ENCODE measurements at regions not wholly inside any gene's neighbourhood (a gene's known extent, or its start where the extent isn't known, plus 50 kb on each side); places are given as distances from the start of the nearest gene placed in this dataset.

DNA sequence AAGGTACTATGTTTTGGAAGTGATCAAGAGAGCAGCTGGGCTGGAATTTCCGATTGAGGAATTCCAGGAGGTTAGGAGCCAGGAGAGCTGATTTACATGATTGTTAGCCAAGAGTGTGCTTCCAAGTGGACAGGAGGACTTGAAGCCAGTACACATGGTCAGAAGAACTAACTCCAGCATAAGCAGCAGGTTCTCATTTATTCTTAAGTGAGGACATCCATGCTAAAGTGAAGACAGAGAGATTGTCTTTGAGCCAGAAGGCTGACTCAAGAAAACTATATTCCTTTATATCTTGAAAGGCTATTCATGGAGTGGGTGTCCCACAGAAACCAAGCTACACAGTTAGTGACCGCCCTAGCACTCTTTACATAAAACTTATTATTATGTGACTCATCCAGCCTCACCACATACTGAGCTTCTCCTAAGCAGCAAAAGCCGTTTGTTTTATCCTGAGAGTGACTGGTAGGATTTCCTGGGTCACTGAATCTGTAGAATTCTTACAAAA, 56.7 kb upstream of the SEMA3A start:
- H3K4me1 ChIP-seq (ENCODE audit: insufficient read depth) = no peaks in the 10 kb centered on the region
- H3K9me3 ChIP-seq (ENCODE audit: low read depth) = no peaks in the 10 kb centered on the region
- no peaks in the 10 kb centered on the region for H4K20me1 ChIP-seq (ENCODE audit: insufficient read depth, poor library complexity, severe bottlenecking)
- no peaks in the 10 kb centered on the region for H3K79me2 ChIP-seq
- H3K9me2 ChIP-seq (replicated peaks; ENCODE audit: insufficient read depth) = no peaks in the 10 kb centered on the region
- no peak overlapping the region for H3K4me3 ChIP-seq
- TF ChIP-seq EZH2phosphoT487 (IDR thresholded peaks at IDR 0.05; ENCODE audit: low read depth, severe bottlenecking, unreplicated experiment) = no peak
- TF ChIP-seq, protein P1, sequence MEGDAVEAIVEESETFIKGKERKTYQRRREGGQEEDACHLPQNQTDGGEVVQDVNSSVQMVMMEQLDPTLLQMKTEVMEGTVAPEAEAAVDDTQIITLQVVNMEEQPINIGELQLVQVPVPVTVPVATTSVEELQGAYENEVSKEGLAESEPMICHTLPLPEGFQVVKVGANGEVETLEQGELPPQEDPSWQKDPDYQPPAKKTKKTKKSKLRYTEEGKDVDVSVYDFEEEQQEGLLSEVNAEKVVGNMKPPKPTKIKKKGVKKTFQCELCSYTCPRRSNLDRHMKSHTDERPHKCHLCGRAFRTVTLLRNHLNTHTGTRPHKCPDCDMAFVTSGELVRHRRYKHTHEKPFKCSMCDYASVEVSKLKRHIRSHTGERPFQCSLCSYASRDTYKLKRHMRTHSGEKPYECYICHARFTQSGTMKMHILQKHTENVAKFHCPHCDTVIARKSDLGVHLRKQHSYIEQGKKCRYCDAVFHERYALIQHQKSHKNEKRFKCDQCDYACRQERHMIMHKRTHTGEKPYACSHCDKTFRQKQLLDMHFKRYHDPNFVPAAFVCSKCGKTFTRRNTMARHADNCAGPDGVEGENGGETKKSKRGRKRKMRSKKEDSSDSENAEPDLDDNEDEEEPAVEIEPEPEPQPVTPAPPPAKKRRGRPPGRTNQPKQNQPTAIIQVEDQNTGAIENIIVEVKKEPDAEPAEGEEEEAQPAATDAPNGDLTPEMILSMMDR (IDR thresholded peaks at IDR 0.05; ENCODE audit: poor library complexity) = no peak
- no peak for TF ChIP-seq EZH2 (IDR thresholded peaks at IDR 0.05; ENCODE audit: borderline replicate concordance)
- no peak overlapping the region for H3K4me2 ChIP-seq
- H3K27me3 ChIP-seq = no peaks in the 10 kb centered on the region
- H3K36me3 ChIP-seq (replicated peaks; ENCODE audit: insufficient read depth, low read depth) = no peaks in the 10 kb centered on the region
- no peak for DNase-seq (ENCODE audit: low spot score)
- H2AFZ ChIP-seq = no peak overlapping the region
- 74% methylated on average over 3 of the region's 3 CpGs for WGBS (ENCODE audit: low lambda C conversion rate, missing lambda C conversion rate)
- no peak overlapping the region for H3K27ac ChIP-seq

DNA sequence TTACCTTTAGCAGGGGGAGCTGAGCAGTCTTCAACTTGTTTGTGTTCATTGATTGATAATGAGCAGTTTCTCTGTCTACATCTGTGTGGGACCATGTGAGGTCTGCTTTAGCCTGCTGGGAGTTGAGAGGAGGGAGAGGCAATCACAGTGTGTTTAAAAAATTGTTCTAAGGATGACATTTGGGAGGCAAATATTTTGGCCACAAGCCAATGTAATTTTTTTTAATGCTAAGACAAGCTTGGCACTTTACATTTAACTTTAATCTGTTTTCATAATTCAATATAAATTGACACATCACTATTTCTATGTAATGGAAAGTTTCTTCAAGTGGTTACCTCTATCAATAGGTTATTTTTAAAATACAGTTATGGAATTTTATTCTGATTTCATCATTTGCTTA, 55.9 kb upstream of the SEMA3A start:
- H3K36me3 ChIP-seq (replicated peaks; ENCODE audit: insufficient read depth, low read depth) = no peaks in the 10 kb centered on the region
- TF ChIP-seq, protein P1 (IDR thresholded peaks at IDR 0.05; ENCODE audit: poor library complexity) = no peak
- TF ChIP-seq EZH2 (IDR thresholded peaks at IDR 0.05; ENCODE audit: borderline replicate concordance) (no peak), EZH2phosphoT487 (IDR thresholded peaks at IDR 0.05; ENCODE audit: low read depth, severe bottlenecking, unreplicated experiment) (no peak)
- H4K20me1 ChIP-seq (ENCODE audit: insufficient read depth, poor library complexity, severe bottlenecking) = no peaks in the 10 kb centered on the region
- no peak overlapping the region for H3K4me2 ChIP-seq
- no peaks in the 10 kb centered on the region for H3K79me2 ChIP-seq
- H3K4me1 ChIP-seq (ENCODE audit: insufficient read depth) = no peaks in the 10 kb centered on the region
- no peaks in the 10 kb centered on the region for H3K9me3 ChIP-seq (ENCODE audit: low read depth)
- no peaks in the 10 kb centered on the region for H3K27me3 ChIP-seq
- DNase-seq (ENCODE audit: low spot score) = no peak
- H3K9me2 ChIP-seq (replicated peaks; ENCODE audit: insufficient read depth) = no peaks in the 10 kb centered on the region
- H2AFZ ChIP-seq = no peak overlapping the region
- no peak overlapping the region for H3K4me3 ChIP-seq
- H3K27ac ChIP-seq = no peak overlapping the region

DNA sequence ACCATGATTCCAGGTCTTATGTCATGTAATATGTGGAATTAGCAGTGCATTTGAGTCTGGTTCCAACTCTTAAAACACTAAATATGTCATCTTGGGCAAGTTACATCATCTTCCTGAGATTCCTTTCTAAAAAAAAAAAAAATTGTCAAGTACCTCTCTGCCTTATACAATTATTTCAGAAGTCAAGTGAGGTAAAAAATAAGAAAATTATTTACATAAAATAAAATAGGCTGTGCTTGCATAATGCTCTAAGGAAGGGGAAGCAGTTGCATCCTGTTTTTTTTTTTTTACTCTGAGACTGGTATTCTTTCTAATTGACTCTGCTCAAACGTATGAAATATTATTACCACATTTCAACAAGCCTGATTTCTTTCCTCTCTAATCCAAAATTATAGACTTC, 55.1 kb upstream of the SEMA3A start:
- Histone ChIP-seq H3K4me1 (ENCODE audit: insufficient read depth) (no peaks in the 10 kb centered on the region), H2AFZ (no peak overlapping the region), H3K9me3 (ENCODE audit: low read depth) (no peaks in the 10 kb centered on the region), H3K4me2 (no peak overlapping the region), H3K4me3 (no peak overlapping the region), H3K9me2 (replicated peaks; ENCODE audit: insufficient read depth) (no peaks in the 10 kb centered on the region), H4K20me1 (ENCODE audit: insufficient read depth, poor library complexity, severe bottlenecking) (no peaks in the 10 kb centered on the region), H3K36me3 (replicated peaks; ENCODE audit: insufficient read depth, low read depth) (no peaks in the 10 kb centered on the region), H3K79me2 (no peaks in the 10 kb centered on the region), H3K27ac (no peak overlapping the region), H3K27me3 (no peaks in the 10 kb centered on the region)
- TF ChIP-seq, protein P1 (IDR thresholded peaks at IDR 0.05; ENCODE audit: poor library complexity) = no peak
- TF ChIP-seq EZH2phosphoT487 (IDR thresholded peaks at IDR 0.05; ENCODE audit: low read depth, severe bottlenecking, unreplicated experiment) (no peak), EZH2 (IDR thresholded peaks at IDR 0.05; ENCODE audit: borderline replicate concordance) (no peak)
- no peak for DNase-seq (ENCODE audit: low spot score)
- 55% methylated on average over 1 of the region's 1 CpG for WGBS (ENCODE audit: low lambda C conversion rate, missing lambda C conversion rate)

DNA sequence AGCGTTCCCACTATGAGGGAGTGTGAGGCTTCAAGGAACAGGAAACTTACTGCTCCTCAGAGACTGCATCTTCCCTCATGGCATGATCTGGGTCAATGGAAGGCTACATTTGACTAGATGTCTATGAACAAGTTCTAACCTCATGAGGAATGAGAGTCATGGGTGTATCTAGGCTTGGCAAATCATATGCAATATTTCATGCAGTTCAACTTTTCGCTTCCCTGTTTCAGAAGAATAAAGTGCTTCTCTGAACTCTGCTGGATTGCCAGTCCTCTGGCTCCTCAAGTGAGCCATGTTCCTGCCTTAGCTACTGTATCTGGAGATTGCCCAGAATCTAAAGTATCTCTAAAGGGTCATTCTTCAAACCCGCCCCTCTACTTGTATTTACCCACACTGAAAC, 54.3 kb upstream of the SEMA3A start:
- H3K4me3 ChIP-seq = no peak overlapping the region
- no peaks in the 10 kb centered on the region for H3K4me1 ChIP-seq (ENCODE audit: insufficient read depth)
- no peak for DNase-seq (ENCODE audit: low spot score)
- TF ChIP-seq EZH2 (IDR thresholded peaks at IDR 0.05; ENCODE audit: borderline replicate concordance) = no peak
- H3K4me2 ChIP-seq = no peak overlapping the region
- no peaks in the 10 kb centered on the region for H3K9me3 ChIP-seq (ENCODE audit: low read depth)
- H4K20me1 ChIP-seq (ENCODE audit: insufficient read depth, poor library complexity, severe bottlenecking) = no peaks in the 10 kb centered on the region
- H3K79me2 ChIP-seq = no peaks in the 10 kb centered on the region
- no peaks in the 10 kb centered on the region for H3K27me3 ChIP-seq
- H3K9me2 ChIP-seq (replicated peaks; ENCODE audit: insufficient read depth) = no peaks in the 10 kb centered on the region
- H3K36me3 ChIP-seq (replicated peaks; ENCODE audit: insufficient read depth, low read depth) = no peaks in the 10 kb centered on the region
- 84% methylated on average over 3 of the region's 3 CpGs for WGBS (ENCODE audit: low lambda C conversion rate, missing lambda C conversion rate)
- peak overlapping the region; percentile 20 for H2AFZ ChIP-seq
- no peak overlapping the region for H3K27ac ChIP-seq
